Hematopoietic multipotent progenitor cell treated with erythropoietin and hydrocortisone succinate and interleukin-3 and kit ligand, for 17 days (in vitro differentiated cells): ENCODE measurements at regions not wholly inside any gene's neighbourhood (a gene's known extent, or its start where the extent isn't known, plus 50 kb on each side); places are given as distances from the start of the nearest gene placed in this dataset.
A peak's percentile ranks its signal among the peaks of the same experiment; 100 is the strongest.

Source experiments
- DNase-seq: peaks from one replicate; pipeline ENCODE4 v3.0.0-alpha.2; 2015; ENCODE audit warnings: low spot score

DNA sequence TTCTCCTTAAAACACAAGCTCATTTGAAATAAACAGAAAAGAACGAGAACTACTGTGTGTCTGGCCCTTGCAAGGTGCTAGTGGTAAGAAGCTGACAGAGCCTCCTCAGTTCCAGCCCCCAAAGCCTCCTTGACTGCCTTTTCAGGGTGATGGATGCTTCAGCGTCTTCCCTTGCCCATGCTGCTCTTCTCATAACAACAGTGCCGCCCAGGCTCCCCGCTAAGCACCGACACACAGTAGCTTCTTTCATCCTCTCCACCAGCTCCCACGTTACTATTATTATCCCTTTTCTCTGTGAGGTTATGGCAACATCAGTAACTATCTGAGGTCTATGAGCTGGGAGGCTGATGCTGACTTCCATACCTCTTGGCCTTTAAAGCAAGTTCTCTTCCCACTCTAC is 418.6 kb downstream of the TSN start:
- no peak for DNase-seq

DNA sequence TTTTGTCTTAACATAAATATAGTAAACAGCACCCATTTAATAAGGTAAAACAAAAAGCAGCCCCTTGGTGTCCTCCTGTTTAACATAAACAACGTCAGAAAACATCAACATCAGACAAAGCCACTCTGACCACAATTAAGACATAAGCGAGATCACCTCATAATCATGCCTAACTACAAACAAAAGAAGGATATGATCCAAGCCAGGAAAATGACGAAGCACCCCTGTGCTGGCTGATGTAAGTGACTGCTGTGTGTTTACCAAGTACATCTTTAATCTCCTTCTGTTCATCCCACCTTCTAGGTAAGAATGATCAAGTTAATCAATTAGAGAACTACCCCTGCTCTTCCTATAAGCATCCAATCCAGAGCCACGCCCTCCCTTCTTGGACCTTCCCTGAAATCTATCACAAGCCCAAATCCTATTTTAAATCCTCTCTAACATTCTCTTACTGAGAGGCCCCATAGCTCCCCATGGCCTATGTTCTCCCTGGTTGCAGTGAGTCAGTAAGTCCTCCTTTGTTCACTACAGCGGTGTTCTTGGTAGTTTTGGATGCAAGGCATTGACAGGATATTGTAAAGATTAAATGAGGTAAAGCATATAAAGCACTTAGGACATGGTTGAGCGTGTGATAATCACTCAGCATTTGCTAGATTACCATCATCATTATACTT is 424.2 kb downstream of the TSN start:
- DNase-seq = no peak

DNA sequence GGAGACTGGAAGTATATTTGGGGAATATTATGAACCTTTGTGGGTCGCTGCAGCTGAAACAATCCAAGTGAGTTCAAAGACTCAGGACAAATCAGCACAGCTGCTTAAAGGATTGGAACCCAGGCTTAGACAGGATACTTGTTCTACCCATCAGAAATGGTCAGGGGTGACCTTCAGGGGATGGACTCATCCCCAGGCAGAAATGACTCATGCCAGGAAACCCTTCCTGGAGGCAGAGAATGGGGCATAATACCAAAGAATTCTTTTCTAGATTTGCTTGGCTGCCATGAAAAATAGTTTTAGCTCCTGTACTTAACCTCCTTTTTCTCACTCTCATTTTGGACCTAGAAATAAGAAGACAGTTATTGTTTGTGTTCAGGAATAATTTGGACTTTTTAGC is 425.5 kb downstream of the TSN start:
- DNase-seq = no peak

DNA sequence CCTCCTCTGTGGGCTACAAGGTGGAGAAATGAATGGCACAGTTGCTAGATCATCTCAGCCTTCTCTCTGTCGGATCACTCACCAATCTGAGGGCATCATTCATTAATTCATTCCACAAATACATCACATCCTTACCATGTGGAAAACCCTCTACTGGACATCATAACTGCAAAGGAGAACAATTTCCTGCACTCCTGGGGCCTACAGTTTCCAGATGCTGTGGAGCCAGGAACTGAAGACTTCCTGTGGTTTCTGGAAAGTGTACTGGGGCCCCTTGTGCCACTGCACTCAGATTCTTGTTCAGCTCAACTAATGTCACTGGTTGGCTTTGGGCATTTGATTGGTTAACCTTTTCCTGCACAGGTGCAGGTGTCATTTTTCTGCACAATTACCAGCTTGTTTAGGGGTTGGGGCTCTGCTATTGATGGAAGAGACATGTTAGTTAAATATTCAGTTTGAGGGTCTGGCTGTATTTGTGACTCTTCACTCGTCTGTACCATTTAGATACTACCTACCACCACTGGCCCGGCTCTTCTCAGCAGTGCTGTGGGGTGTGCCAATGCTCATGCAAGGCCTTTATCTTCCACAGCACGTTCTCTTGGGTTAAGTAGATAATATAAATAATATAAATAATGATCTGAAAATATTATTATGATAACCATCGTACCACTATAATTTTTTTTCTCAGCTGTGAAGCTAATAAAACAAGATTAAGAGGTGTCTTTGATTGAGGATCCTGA is 427.3 kb downstream of the TSN start:
- no peak for DNase-seq

DNA sequence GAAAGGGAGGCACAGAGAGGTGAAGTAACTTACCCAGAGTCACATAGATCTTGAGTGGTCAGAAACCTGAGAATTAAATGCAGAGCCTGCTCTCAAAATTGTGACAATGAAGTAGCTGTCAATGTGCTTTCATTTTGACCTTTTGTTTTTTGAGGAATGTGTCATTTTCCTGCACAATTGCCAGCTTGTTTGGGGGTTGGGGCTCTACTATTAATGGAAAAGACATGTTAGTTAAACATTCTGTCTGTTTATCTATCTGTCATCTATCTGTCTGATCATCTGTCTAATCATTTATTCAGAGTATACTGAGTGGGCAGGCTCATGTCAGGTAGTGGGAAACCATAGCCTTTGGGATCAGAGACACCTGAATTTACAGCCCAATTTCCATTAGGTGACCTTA is 428.4 kb downstream of the TSN start:
- no peak for DNase-seq

DNA sequence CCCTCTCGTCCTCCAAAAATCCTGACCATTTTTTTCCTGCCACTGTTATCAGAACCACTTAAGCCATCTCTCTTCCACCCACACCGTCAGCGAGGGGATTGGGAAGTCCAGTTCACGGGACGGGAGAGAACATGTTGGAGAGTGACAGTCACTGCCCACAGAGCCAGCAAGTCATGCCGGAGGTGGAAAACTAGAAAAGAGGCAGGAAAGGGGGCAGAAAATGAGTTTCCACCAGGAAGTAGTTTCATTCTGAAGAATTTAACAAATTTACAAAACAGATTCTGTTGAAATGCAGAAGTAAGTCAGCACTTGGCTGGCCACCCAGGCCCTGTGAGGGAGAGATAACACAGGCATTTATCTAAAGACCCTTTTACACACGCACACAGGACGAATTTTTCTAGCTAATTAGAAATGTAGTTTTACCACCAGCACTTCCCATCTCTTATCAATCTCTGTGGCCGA is 431.3 kb downstream of the TSN start:
- DNase-seq = peak; percentile 14

DNA sequence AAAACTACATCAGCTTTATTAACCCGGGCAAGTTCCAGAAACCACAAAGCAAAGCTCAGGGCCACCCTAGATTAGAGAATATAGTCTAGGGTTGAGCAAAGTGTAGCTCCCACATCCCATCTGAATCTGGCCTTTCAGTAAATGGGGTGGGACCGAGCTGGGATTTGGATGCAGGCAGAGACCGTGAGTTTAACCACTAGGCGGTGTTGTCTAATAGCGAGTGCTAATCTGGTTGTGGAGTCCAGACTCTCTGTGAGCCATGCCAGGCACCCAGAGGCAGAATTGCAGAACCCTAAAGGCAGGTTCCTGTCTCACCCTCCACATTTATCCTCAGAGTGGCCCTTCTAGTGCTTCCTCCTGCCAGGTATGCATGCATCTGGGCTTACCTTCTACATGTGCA is 435.9 kb downstream of the TSN start:
- no peak for DNase-seq

DNA sequence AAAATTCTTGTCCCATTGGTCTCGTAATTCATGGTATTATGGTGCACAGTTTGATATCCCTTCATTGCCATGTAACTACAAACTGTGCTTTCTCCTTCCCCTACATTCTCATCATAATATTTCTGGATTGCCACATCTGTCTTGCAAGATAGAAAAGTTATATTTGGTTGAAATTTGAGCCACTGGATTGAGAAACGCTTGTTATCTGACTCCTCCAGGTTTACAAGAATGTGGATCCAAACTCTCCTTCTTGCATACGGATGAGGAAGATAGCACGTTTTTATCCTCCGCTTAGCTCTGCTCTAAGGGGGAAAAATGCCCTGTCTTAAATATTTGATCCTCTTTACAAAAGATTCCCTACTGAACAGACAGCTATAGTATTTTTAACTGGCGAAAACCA is 438.2 kb downstream of the TSN start:
- no peak for DNase-seq

DNA sequence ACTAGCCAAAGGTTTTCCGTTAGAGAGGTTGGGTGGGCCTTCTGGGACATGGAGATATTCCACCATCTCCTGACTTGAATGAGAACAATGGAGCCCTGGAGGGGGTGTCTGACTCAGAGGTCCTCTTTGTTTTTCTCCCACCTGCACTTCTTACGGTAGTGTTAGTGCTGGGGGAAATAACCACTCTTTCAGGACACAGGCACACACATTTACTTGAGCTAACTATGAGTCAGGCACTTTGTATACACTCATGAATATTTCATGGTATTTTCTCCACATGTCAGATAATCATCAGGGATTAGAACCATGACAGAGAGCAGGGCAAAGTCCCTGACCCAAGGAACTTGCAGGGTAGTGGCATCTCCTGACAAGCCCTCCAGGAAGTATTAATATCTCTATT is 439.1 kb downstream of the TSN start:
- DNase-seq = no peak

DNA sequence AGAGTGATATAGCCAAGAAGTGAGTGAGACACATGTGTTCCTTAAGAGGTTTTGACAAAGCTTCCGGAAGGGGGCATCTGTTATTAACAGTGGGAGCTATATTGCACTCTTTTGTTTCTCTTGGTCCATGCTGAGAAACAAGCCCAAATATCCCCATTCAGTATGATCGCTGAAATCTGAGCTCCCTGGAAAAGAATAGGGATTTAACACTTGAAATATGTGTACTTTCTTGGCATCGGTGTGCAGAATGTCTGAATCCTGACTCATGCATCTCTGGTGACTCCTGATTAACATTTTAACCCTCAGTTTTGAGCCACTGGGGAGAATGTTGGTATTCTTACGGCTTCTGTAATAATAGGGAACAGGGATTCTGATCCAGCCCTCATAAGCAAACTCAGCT is 448.1 kb downstream of the TSN start:
- DNase-seq = no peak

DNA sequence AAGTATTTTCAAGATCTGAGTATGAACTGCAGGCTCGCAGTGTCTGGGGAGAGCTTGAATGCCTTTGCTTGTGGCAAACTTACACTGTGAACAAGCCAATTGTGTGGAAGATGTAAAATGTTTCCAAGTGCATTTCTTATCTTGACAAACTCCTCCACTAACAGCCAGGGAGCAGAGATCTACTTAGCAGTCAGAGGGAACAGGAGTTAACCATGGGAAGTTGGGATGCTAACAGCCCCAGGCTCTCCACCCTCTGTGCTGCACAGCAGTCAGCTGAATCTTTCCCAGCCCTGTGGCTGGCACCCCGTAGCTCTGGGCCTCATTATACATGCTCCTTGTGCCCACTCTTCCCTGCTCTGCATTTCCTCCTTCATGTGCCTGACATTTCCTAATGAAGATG is 450.2 kb downstream of the TSN start:
- DNase-seq = no peak

DNA sequence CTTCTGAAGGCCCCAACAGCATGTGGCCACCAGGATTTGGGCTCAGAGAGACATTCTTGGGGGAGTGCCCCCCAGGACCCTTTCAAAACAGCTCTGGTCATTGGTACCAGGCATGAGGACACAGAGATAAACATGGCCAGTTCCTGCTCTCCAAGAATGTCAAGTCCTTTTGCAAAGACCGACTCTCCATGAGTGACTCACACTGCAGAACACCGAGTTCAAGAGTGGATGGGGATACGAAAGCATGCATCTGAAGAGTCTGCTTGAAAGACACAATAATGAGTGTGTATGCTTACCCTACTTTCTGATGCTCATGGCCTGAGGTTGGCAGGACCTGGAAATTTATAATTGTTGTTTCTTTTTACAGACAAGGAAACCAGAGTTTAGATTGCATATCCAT is 450.6 kb downstream of the TSN start:
- no peak for DNase-seq

DNA sequence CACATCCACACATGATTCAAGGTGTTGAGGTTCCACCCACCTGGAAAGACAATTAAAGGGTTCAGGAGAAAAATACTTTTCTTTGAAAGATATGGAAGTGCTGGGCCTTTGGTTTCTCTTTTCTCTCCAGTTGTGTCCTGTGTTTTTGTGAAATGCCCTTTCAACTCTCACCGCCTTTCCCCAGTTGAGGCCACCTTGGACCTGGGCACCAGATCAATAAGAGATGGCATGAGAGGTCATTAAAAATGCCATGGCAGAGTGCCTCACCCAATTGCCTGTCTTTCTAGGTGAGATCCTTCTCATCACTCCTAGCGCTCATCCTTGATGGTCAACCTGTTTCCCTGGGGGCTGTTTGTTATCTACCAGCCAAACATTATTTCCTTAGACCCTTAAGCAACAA is 453.9 kb downstream of the TSN start:
- DNase-seq = no peak

DNA sequence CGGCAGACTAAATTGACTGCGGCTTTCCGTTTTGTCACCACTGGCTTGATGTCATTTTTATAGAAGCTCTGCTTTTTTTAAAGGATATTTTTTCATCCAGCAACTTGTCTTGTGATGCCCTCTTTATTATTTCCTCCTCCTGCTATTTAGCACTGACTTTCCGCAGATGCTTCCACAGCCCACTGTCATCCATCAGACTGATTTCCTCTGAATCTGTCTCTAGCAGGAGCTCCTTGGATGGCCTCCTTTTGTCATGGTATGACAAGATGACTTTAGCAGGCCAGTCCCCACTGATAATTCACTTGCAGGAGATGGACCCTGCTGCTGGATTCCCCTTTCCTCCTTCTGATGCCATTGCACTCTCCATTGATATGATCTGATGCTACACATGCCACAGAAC is 454.6 kb downstream of the TSN start:
- no peak for DNase-seq

DNA sequence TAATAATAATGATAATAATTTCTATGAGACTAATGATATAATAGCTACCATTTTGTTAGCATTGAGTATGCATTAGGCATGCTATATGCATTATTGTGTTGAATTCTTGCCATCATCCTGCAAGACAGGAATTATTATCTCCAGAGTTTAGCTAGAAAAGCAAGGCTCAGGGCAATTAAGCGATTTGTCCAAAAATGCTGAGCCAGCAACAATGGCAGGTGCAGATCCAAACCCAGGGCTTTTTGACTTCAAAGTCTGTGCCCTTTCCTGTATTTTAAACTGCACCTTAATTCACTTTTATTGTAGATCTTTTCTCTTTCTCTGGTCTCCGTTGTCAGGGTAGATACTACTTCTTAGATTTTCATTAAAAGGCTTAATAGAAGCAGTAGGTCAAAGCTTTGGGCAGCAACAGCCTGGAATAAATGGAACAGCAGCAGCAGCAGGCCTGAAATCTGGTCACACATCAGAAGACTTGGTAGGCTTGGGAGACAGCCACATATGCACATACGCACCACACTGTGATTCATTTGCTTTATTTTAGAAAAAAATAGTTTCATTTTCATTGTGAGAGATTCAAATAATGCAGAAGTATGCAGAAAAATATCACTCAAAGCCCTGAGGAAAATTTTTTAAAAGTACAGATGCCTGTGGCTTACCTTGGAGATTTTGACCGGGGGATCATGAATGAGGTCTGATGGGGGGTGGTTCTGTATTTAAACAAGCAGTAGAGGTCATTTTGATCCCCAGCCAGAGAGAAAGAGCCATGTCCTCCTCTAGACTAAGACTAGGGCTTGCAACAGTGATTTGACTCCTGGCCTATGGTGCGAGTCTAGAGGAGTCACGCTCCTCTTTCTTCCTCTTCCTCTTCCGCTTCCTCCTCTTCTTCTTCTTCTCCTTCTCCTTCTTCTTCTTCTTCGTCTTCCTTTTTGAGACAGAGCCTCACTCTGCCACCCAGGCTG is 455.7 kb downstream of the TSN start:
- no peak for DNase-seq

DNA sequence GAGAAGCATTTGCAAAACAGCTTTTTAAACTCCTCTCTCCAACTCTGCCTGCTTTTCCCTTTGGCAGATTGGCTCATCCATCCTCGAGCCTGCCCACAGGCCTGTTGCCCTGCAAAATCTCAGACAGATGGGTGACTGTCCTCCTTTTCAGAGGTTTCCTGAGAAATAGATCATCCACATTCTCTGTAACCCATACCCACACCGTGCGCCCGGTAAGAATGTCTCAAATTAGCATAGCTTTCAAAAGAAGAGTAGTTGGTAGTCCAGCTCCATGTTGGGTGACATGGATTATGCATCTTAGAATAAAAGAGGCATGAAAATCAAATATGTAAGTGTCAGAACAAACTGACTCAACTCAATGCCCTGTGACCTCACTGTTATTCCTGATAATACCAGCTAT is 457.9 kb downstream of the TSN start:
- DNase-seq = no peak

DNA sequence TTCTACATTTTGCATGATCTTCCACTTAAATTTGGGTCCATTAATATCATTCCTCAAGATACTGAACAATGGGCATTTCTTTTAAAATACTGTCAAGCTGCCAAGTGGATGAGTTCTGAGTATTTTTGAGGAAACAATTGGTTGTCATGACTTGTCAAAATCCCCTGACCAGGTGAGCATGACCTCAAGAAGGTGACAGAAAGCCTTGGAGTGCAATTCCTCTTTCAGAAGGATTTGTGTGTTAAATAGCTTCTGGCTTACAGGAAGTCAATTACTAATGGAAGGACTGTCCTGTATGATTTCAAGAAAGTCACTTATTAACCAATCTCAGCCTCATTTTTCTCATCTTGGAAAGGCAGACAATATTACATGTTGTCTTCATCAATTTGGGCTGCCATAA is 460.6 kb downstream of the TSN start:
- no peak for DNase-seq

DNA sequence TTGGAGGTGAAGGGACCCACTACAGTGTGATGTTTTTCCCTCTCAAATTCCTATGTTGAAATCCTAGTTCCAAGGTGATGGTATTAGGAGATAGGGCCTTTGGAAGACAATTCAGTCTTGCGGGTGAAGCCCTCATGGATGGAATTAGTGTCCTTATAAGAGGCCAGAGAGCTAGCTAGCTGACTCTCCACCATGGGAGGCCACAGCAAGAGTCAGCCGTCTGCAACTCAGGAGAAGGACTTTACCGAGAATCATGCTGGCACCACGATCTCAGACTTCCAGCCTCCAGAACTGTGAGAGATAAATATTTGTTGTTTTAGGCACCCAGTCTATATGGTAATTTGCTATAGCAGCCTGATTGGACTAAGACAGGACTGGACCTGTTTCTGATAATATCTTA is 461.4 kb downstream of the TSN start:
- no peak for DNase-seq

DNA sequence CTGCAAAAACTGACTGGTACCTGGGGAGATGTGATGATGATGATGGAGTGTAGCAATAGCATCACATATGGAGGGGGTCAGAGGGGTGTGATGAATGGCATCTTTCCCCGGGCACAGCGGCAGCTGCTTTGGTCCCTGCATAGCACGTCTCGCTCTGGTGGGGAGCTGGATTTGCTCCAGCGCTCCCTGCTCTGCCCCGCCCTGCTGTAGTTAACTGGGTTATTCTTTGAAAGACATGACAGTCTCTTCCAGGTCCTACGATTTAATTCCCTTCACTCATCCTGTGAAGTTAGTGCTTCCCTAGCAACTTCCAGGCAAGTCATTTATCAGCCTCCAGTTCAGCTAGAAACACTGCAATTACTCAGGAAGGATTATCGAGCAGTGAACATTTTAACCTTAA is 463.1 kb downstream of the TSN start:
- no peak for DNase-seq

DNA sequence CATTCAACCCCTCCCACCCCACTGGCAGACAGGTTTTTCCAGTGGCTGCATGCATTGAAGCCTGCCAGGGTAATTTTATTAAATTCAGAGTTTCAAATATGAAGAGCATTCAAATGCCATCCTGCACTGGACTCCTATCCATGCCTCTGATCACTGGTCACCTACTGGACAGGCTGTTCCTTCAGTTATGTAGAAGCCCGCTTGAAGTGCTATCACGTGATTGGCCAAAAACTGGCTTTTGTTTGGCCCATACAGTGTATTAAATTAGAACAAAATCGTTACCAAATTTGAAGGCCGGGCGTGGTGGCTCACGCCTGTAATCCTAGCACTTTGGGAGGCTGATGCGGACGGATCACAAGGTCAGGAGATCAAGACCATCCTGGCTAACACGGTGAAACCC is 464.1 kb downstream of the TSN start:
- DNase-seq = no peak

DNA sequence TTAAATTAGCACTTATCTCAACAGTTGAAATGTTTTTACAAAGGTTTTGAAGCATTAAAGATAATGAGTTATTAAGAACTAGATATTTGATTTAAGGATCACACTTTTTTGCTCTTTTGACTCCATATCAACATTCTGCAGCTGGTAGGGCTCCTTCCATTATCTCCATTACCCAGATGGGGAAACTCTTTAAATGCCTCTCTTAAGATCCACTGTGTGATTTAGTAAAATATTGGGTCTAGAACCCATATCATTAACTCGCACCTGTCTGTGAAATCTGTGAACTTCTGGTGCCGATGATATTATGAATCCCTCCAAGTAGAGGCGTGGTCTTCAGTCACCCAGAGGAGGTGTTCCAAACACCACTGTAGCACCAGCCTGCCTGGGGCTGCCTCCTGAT is 466.2 kb downstream of the TSN start:
- DNase-seq = no peak

DNA sequence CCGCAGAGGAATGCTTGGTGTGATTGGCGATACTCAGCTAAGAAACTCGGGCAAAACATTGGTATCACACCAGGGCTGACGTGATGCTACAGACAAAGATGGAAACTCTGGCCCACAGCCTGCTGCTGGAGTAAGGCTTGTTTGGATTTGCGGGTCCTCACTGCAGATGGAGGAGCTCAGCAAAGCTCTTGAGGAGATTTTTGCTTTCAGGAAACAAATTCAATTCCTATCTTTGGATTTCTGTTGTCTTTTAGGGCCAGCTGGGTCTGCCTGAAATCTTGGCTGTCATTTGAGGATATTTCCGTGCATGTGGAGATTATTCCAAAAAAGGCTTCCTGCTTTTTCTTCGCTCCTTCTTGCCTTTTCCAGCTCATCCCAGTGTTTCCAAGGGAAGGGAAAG is 475.8 kb downstream of the TSN start:
- no peak for DNase-seq

DNA sequence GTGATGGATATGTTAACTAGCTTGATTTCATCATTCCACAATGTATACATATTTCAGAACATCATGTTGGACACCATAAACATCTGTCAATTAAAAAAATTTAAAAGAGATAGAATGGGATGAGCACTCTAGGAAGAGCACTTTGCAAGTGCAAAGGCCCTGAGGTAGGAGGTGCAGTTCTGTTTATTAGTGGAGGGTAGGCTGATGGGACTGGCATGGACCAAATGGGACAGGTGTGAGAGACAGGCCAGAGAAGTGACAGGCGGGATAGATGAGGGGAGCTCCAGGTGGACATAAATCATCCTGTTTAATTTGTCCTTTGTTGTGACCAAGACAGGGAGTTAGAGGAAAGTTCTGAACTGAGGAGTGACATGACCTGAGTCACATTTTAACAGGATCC is 477.9 kb downstream of the TSN start:
- DNase-seq = no peak
